ENCODE measurements at regions not wholly inside any gene's neighbourhood (a gene's known extent, or its start where the extent isn't known, plus 50 kb on each side); places are given as distances from the start of the nearest gene placed in this dataset.

- TF ChIP-seq, protein P1, sequence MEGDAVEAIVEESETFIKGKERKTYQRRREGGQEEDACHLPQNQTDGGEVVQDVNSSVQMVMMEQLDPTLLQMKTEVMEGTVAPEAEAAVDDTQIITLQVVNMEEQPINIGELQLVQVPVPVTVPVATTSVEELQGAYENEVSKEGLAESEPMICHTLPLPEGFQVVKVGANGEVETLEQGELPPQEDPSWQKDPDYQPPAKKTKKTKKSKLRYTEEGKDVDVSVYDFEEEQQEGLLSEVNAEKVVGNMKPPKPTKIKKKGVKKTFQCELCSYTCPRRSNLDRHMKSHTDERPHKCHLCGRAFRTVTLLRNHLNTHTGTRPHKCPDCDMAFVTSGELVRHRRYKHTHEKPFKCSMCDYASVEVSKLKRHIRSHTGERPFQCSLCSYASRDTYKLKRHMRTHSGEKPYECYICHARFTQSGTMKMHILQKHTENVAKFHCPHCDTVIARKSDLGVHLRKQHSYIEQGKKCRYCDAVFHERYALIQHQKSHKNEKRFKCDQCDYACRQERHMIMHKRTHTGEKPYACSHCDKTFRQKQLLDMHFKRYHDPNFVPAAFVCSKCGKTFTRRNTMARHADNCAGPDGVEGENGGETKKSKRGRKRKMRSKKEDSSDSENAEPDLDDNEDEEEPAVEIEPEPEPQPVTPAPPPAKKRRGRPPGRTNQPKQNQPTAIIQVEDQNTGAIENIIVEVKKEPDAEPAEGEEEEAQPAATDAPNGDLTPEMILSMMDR (IDR thresholded peaks at IDR 0.05; ENCODE audit: borderline replicate concordance, control extremely low read depth, extremely low read depth, insufficient read depth, missing control alignments), result no peak
- no peak for DNase-seq (ENCODE audit: low spot score)
These were observed 915.2 kb downstream of the NSUN3 start for GRCh38 chr3:94978084-94978483.

GRCh38 chr3:94985778-94986177, 922.9 kb downstream of the NSUN3 start:
- in situ Hi-C loops (cut with MboI; ENCODE audit: low sequenced_read_pairs, unreplicated experiment), result no loop called here
- TF ChIP-seq, protein P1 (IDR thresholded peaks at IDR 0.05; ENCODE audit: borderline replicate concordance, control extremely low read depth, extremely low read depth, insufficient read depth, missing control alignments), result no peak
- no peak for DNase-seq (ENCODE audit: low spot score)

More at GRCh38 chr3:94978084-94978483, 915.2 kb downstream of the NSUN3 start:
- in situ Hi-C loops (cut with MboI; ENCODE audit: low sequenced_read_pairs, unreplicated experiment), result no loop called here

- DNase-seq (ENCODE audit: low spot score), result no peak
- TF ChIP-seq, protein P1 (IDR thresholded peaks at IDR 0.05; ENCODE audit: borderline replicate concordance, control extremely low read depth, extremely low read depth, insufficient read depth, missing control alignments), result no peak
- in situ Hi-C loops (cut with MboI; ENCODE audit: low sequenced_read_pairs, unreplicated experiment), result no loop called here
These were observed 928.3 kb downstream of the NSUN3 start for GRCh38 chr3:94990952-94991705.

GRCh38 chr3:94996743-94997142, 933.9 kb downstream of the NSUN3 start:
- TF ChIP-seq, protein P1 (IDR thresholded peaks at IDR 0.05; ENCODE audit: borderline replicate concordance, control extremely low read depth, extremely low read depth, insufficient read depth, missing control alignments), result no peak
- in situ Hi-C loops (cut with MboI; ENCODE audit: low sequenced_read_pairs, unreplicated experiment), result no loop called here
- no peak for DNase-seq (ENCODE audit: low spot score)

- no peak for DNase-seq (ENCODE audit: low spot score)
- TF ChIP-seq, protein P1 (IDR thresholded peaks at IDR 0.05; ENCODE audit: borderline replicate concordance, control extremely low read depth, extremely low read depth, insufficient read depth, missing control alignments), result no peak
- in situ Hi-C loops (cut with MboI; ENCODE audit: low sequenced_read_pairs, unreplicated experiment), result no loop called here
These were observed 939.7 kb downstream of the NSUN3 start for GRCh38 chr3:95002438-95003046.

GRCh38 chr3:95028688-95029087, 965.8 kb downstream of the NSUN3 start:
- in situ Hi-C loops (cut with MboI; ENCODE audit: low sequenced_read_pairs, unreplicated experiment), result no loop called here
- DNase-seq (ENCODE audit: low spot score), result no peak
- TF ChIP-seq, protein P1 (IDR thresholded peaks at IDR 0.05; ENCODE audit: borderline replicate concordance, control extremely low read depth, extremely low read depth, insufficient read depth, missing control alignments), result no peak
